Activated T-helper 1 cell treated with anti-CD3 and anti-CD28 coated beads, Interleukin-12 subunit alpha, Interleukin-12 subunit beta, Interleukin-2, Interleukin-4 antibody, amounts not matched to agents 30 ng/mL and 10 ng/mL and 1 ng/mL, durations not matched to agents 14 hours and 24 hours and 36 hours (primary cell): ENCODE measurements at regions not wholly inside any gene's neighbourhood (a gene's known extent, or its start where the extent isn't known, plus 50 kb on each side); places are given as distances from the start of the nearest gene placed in this dataset.

Experiments used
- DNase-seq: peaks from one replicate; pipeline ENCODE4 v3.0.0; 2021; ENCODE audit warnings: low spot score
- H3K27ac Mint-ChIP-seq: one replicate; pipeline ENCODE4 v1.8.0; 2021; ENCODE audit warnings: mild to moderate bottlenecking, mixed read lengths
- H3K27me3 Mint-ChIP-seq: one replicate; pipeline ENCODE4 v1.8.0; 2022; ENCODE audit warnings: mild to moderate bottlenecking, moderate library complexity, mixed read lengths; ENCODE audit not compliant: insufficient read depth
- H3K36me3 Mint-ChIP-seq: one replicate; pipeline ENCODE4 v1.8.0; 2021; ENCODE audit warnings: low read depth, mixed read lengths
- H3K4me1 Mint-ChIP-seq: one replicate; pipeline ENCODE4 v1.8.0; 2021; ENCODE audit warnings: low read depth, mixed read lengths
- H3K4me3 Mint-ChIP-seq: one replicate; pipeline ENCODE4 v1.8.0; 2021; ENCODE audit warnings: mild to moderate bottlenecking, moderate library complexity, mixed read lengths
- H3K9me3 Mint-ChIP-seq: one replicate; pipeline ENCODE4 v1.8.0; 2021; ENCODE audit warnings: mixed read lengths
- intact Hi-C: fragments of 100-400 bp; cut with micrococcal nuclease; formaldehyde crosslinking; loops from one replicate; pipeline ENCODE4 v1.15.1; 2024

DNA sequence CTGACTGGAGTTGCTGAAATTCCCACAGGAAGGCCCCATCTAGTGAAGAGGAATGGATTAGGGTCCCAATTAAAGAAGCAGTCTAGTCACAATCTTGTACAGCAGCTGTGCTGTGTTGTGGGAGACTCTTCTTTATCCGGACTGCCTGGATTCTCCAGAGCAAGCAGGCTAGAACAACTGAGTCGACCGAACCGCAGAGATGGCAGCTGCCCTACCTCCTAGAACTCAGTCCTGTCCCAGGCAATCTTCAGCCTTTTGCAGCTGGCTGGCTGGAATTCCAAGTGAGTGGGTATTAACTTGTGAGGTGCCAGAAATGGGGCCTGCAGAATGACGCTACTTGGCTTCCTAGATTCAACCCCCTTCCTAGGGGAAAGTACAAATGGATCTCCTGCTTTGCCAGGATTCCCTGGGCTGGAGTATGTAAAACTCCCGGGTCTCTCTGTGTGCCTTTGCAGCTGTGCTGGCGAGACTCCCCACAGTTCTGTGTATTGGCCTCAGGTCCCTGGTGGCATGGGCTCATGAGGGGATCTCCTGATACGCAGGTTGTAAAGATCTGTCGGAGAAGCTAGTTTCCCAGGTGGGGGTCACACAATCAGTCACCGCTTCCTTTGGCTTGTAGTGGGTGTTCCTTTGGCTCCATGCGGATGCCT is 1952.6 kb upstream of the LRRTM1 start:
- Mint-ChIP-seq H3K36me3 (no peaks in the 10 kb centered on the region), H3K27me3 (no peaks in the 10 kb centered on the region)

DNA sequence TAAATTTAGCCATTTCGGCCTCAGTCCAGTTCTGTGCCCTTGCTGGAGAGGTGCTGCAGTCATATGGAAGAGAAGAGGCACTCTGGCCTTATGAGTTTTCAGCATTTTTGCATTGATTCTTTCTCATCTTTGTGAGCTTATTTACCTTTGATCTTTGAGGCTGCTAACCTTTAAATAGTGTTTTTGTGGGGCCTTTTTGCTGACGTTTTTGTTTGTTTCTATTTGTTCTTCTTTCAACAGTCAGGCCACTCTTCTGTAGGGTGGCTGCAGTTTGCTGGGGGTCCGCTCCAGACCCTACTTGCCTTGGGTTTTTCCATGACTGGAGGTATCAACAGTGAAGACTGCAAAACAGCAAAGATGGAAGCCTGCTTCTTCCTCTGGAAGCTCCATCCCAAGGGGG is 1951.7 kb upstream of the LRRTM1 start:
- H3K9me3 Mint-ChIP-seq: peaks cover 39% of the 10 kb centered on the region
- no peaks in the 10 kb centered on the region for H3K4me1 Mint-ChIP-seq

More for the DNA sequence above, 1952.6 kb upstream of the LRRTM1 start:
- Mint-ChIP-seq H3K4me1 (no peaks in the 10 kb centered on the region), H3K4me3 (no peak overlapping the region), H3K27ac (no peak overlapping the region), H3K9me3 (peaks cover 37% of the 10 kb centered on the region)
- no peak for DNase-seq
- intact Hi-C loops: no loop called here

DNA sequence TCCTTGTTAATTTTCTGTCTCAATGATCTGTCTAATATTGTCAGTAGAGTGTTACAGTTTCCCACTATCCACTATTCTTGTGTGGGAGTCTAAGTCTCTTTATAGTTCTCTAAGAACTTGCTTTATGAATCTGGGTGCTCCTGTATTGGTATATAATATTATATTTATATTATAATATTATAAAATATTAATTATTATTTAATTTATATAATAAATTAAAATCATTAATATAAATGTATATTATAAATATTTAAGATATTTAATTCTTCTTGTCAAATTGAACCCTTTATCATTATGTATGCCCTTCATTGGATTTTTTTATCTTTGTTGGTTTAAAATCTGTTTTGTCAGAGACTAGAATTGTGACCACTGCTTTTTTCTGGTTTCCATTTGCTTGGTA is 1950.2 kb upstream of the LRRTM1 start:
- H3K36me3 Mint-ChIP-seq: no peaks in the 10 kb centered on the region
- H3K4me3 Mint-ChIP-seq: no peak overlapping the region
- no peak overlapping the region for H3K27ac Mint-ChIP-seq
- no peaks in the 10 kb centered on the region for H3K27me3 Mint-ChIP-seq
- no peaks in the 10 kb centered on the region for H3K4me1 Mint-ChIP-seq
- peaks cover 44% of the 10 kb centered on the region for H3K9me3 Mint-ChIP-seq
- no peak for DNase-seq
- intact Hi-C loops: no loop called here

More for the DNA sequence above, 1951.7 kb upstream of the LRRTM1 start:
- H3K36me3 Mint-ChIP-seq: no peaks in the 10 kb centered on the region
- no peaks in the 10 kb centered on the region for H3K27me3 Mint-ChIP-seq
- intact Hi-C loops: no loop called here
- no peak overlapping the region for H3K4me3 Mint-ChIP-seq
- no peak for DNase-seq
- no peak overlapping the region for H3K27ac Mint-ChIP-seq

DNA sequence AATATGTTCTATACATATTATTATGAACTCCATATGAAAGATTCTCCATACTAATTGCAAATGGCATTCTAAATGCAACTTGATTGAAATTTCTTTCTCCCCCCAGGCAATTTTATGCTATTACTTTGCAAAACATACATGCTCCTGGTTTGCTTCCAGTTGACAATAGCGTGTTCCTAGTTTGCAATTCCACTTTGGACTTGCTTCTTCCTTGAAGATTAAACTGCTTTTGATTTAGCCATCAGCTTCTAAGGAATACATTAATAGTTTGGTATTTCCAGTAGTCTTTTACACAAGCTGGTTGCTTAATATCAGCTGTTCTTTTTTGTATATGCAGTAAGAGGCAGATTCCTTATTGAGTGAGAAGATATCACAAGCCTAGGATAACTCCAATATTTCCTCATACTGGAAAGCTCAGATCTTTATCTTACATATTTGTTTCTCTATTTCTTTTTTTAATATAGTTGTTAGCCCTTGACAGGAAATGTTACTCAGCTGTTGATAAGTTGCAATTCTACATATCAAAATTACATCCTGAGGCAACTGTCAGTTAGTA is 1941.7 kb upstream of the LRRTM1 start:
- Mint-ChIP-seq H3K27ac (no peak overlapping the region), H3K36me3 (no peaks in the 10 kb centered on the region), H3K9me3 (peaks cover 17% of the 10 kb centered on the region), H3K27me3 (no peaks in the 10 kb centered on the region), H3K4me1 (no peaks in the 10 kb centered on the region), H3K4me3 (no peak overlapping the region)
- DNase-seq: no peak
- intact Hi-C loops: no loop called here

- H3K36me3 Mint-ChIP-seq: no peaks in the 10 kb centered on the region
- H3K27ac Mint-ChIP-seq: no peak overlapping the region
- intact Hi-C loops: no loop called here
- peaks cover 23% of the 10 kb centered on the region for H3K9me3 Mint-ChIP-seq
- no peak overlapping the region for H3K4me3 Mint-ChIP-seq
- no peaks in the 10 kb centered on the region for H3K4me1 Mint-ChIP-seq
- H3K27me3 Mint-ChIP-seq: no peaks in the 10 kb centered on the region
- DNase-seq: no peak
Observed at GRCh38 chr2:82239176-82239575, 1934.6 kb upstream of the LRRTM1 start.

GRCh38 chr2:82237994-82238662 is 1933.6 kb upstream of the LRRTM1 start:
- Mint-ChIP-seq H3K36me3 (no peaks in the 10 kb centered on the region), H3K9me3 (peaks cover 23% of the 10 kb centered on the region), H3K4me3 (no peak overlapping the region), H3K27me3 (no peaks in the 10 kb centered on the region), H3K4me1 (no peaks in the 10 kb centered on the region), H3K27ac (no peak overlapping the region)
- intact Hi-C loops: no loop called here
- no peak for DNase-seq

DNA sequence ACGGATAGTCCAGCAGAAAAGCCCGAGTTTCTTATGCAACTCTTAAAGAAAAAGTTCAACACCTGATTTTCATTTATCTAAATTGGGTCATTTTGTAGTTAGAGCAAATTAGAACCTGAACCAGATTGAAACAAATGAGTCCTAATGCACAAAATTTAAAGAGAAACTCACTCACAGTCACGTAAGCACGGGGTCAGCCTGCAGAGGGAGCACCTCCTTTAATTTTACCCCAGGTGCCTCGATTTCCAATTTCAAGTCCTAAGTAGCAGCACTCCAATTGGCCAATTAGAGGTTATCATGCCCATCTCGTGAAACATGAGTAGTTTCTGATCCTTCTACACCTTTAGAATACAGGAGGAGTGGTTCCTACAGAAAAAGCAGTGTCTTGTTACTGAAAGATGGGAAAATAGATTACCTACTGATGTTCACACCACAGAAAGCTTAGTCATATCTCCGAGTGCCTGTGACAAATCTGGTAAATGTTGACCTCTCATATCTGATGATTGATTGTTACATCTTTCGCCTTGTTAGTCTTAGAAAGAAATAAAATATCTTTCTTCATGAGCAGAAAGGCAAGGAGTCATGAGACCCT is 1929.8 kb upstream of the LRRTM1 start:
- no peak overlapping the region for H3K27ac Mint-ChIP-seq
- H3K9me3 Mint-ChIP-seq: peaks cover 8% of the 10 kb centered on the region
- no peaks in the 10 kb centered on the region for H3K27me3 Mint-ChIP-seq
- H3K4me3 Mint-ChIP-seq: no peak overlapping the region
- DNase-seq: no peak
- intact Hi-C loops: no loop called here
- no peaks in the 10 kb centered on the region for H3K36me3 Mint-ChIP-seq
- no peaks in the 10 kb centered on the region for H3K4me1 Mint-ChIP-seq

DNA sequence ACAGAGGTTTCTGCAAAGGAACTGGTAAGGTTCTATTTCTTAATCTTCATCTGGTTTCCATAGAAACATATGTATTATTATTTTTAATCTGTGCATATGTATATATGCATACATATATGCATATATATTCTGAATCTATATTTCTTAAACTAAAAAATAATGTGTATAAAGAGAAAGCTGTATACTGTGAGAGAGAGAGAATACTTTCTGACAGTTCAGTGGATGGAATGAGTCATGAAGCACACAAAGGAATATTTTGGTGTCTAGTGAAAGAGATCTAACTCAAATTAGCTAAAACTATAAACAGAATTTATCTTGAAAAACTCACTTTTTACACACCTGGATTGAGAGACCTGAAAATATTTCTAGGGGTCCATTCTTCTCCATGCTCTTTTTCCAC is 1929.3 kb upstream of the LRRTM1 start:
- peaks cover 8% of the 10 kb centered on the region for H3K9me3 Mint-ChIP-seq
- no peaks in the 10 kb centered on the region for H3K36me3 Mint-ChIP-seq
- DNase-seq: no peak
- H3K4me3 Mint-ChIP-seq: no peak overlapping the region
- no peaks in the 10 kb centered on the region for H3K4me1 Mint-ChIP-seq
- intact Hi-C loops: no loop called here
- no peak overlapping the region for H3K27ac Mint-ChIP-seq
- H3K27me3 Mint-ChIP-seq: no peaks in the 10 kb centered on the region

GRCh38 chr2:82230406-82230805 is 1925.9 kb upstream of the LRRTM1 start:
- Mint-ChIP-seq H3K9me3 (peaks cover 8% of the 10 kb centered on the region), H3K4me3 (no peak overlapping the region), H3K4me1 (no peaks in the 10 kb centered on the region), H3K36me3 (no peaks in the 10 kb centered on the region), H3K27me3 (no peaks in the 10 kb centered on the region), H3K27ac (no peak overlapping the region)
- intact Hi-C loops: no loop called here
- DNase-seq: no peak

GRCh38 chr2:82226441-82226840 is 1921.9 kb upstream of the LRRTM1 start:
- no peak for DNase-seq
- Mint-ChIP-seq H3K4me1 (no peaks in the 10 kb centered on the region), H3K4me3 (no peak overlapping the region), H3K27me3 (no peaks in the 10 kb centered on the region), H3K36me3 (no peaks in the 10 kb centered on the region), H3K27ac (no peak overlapping the region), H3K9me3 (peaks cover 14% of the 10 kb centered on the region)
- intact Hi-C loops: no loop called here

- Mint-ChIP-seq H3K9me3 (peaks cover 12% of the 10 kb centered on the region), H3K36me3 (no peaks in the 10 kb centered on the region), H3K27ac (no peak overlapping the region), H3K4me3 (no peak overlapping the region), H3K4me1 (no peaks in the 10 kb centered on the region), H3K27me3 (no peaks in the 10 kb centered on the region)
- no peak for DNase-seq
- intact Hi-C loops: no loop called here
Observed at GRCh38 chr2:82224301-82224940, 1919.9 kb upstream of the LRRTM1 start.

GRCh38 chr2:82215212-82215611 is 1910.7 kb upstream of the LRRTM1 start:
- Mint-ChIP-seq H3K36me3 (no peaks in the 10 kb centered on the region), H3K27me3 (no peaks in the 10 kb centered on the region), H3K4me3 (no peak overlapping the region), H3K4me1 (no peaks in the 10 kb centered on the region), H3K27ac (no peak overlapping the region), H3K9me3 (peaks cover 17% of the 10 kb centered on the region)
- intact Hi-C loops: no loop called here
- DNase-seq: no peak

DNA sequence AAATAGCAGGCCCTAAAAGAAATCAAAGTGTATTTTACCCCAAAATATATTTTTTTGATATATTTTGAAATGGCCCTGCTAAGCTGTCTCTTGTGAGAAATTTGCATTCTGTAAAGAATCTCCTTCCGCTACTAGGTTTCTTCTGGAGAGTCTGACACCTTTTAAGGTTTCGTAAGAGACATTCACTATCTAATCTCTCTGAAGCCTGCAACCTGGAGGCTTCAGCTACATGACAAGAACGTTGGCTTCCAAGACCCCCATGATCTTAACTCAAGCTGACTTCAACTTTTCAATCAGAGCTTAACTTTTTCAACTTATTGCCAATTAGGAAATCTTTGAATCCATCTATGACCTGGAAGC is 1894.9 kb upstream of the LRRTM1 start:
- no peak for DNase-seq
- Mint-ChIP-seq H3K36me3 (no peaks in the 10 kb centered on the region), H3K9me3 (peaks cover 15% of the 10 kb centered on the region), H3K27me3 (no peaks in the 10 kb centered on the region), H3K4me1 (no peaks in the 10 kb centered on the region), H3K27ac (no peak overlapping the region), H3K4me3 (no peak overlapping the region)
- intact Hi-C loops: no loop called here
